GM12874 (cell line): ENCODE measurements at regions not wholly inside any gene's neighbourhood (a gene's known extent, or its start where the extent isn't known, plus 50 kb on each side); places are given as distances from the start of the nearest gene placed in this dataset.
A peak's percentile ranks its signal among the peaks of the same experiment; 100 is the strongest.

Source experiments
- CTCF ChIP-seq: IDR thresholded peaks from 2 replicates; pipeline ENCODE4 v1.5.1; 2011; ENCODE audit warnings: low read depth, mild to moderate bottlenecking, control low read depth, low read length, moderate library complexity; ENCODE audit not compliant: insufficient read depth

DNA sequence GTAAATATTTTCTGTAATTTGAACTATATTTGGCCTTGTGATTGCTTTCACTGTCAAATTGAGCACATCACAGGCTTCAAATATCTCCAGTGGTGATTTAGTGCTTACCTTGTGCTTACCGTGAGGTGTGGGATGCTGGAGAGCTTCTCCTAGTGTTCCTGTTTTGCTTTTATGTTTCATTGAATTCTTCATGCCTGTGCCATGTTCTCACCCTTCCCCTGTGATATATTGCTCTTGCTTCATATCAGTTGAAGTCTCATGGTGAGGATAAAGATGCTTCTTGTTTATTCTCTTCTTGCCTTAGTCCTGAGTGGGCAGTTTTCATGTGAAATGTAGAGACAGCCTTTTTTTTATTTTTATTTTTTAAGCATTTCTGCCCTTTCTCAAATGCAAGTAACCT lies 198.0 kb upstream of the PDGFD start:
- TF ChIP-seq CTCF, result no peak

GRCh38 chr11:104352036-104352435 lies 188.1 kb upstream of the PDGFD start:
- TF ChIP-seq CTCF, result no peak

- 0 out of 2 replicates have a peak, but pooled peaks have one; percentile 14 for TF ChIP-seq CTCF
These were observed 179.6 kb upstream of the PDGFD start for GRCh38 chr11:104343578-104343977.

DNA sequence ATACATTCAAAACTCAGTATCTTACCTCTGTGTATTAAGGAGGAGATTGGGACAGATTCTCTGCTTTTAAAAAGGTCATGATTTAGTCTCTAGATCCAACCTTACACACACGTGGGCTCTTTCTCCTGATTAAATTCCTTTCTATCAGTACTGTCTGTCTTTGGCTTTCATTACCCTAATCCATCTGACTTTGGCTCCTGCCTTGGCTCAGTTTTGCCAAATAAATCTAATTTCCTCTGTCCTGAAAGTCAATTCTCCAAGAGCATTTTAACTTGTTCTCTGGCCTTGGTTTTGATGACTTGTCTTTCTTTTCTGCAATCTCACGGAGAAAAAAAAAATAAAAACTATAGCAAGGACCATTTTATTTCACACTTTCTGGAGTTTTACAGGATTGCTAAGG lies 176.6 kb upstream of the PDGFD start:
- no peak for TF ChIP-seq CTCF

- no peak for TF ChIP-seq CTCF
These were observed 175.5 kb upstream of the PDGFD start for GRCh38 chr11:104339380-104339831.

GRCh38 chr11:104338186-104338585 lies 174.2 kb upstream of the PDGFD start:
- TF ChIP-seq CTCF, result no peak

GRCh38 chr11:104337273-104337672 lies 173.3 kb upstream of the PDGFD start:
- TF ChIP-seq CTCF, result no peak

- peak; percentile 58 for TF ChIP-seq CTCF
These were observed 170.0 kb upstream of the PDGFD start for GRCh38 chr11:104333977-104334376.
